Activated gamma-delta T cell (primary cell): ENCODE measurements at regions not wholly inside any gene's neighbourhood (a gene's known extent, or its start where the extent isn't known, plus 50 kb on each side); places are given as distances from the start of the nearest gene placed in this dataset.
A peak's percentile ranks its signal among the peaks of the same experiment; 100 is the strongest.
"Not testable (repeated sequence)": the region's sequence is repeated elsewhere in the genome, so short reads cannot be mapped to it uniquely, and the experiment has no call there.

Experiments used
- DNase-seq: peaks from one replicate; lab custom pipeline; 2025; lab: John Stamatoyannopoulos, UW

GRCh38 chr9:97248252-97248651, 59.2 kb upstream of the CCDC180 start:
- DNase-seq: not testable (repeated sequence)

- no peak for DNase-seq
Measured at GRCh38 chr9:97243606-97244005, 63.9 kb upstream of the CCDC180 start.

GRCh38 chr9:97241430-97241829, 66.0 kb upstream of the CCDC180 start:
- not testable (repeated sequence) for DNase-seq

- DNase-seq: peak; percentile 47
Measured at GRCh38 chr9:97237951-97238889, 69.2 kb upstream of the CCDC180 start.

- DNase-seq: no peak
Measured at GRCh38 chr9:97237311-97237786, 70.1 kb upstream of the CCDC180 start.

- DNase-seq: not testable (repeated sequence)
Measured at GRCh38 chr9:97233009-97233400, 74.5 kb upstream of the CCDC180 start.

GRCh38 chr9:97232060-97233008, 75.1 kb upstream of the CCDC180 start:
- DNase-seq: not testable (repeated sequence)

GRCh38 chr9:97222393-97222792, 85.1 kb upstream of the CCDC180 start:
- not testable (repeated sequence) for DNase-seq

- peak; percentile 44 for DNase-seq
Measured at GRCh38 chr9:97221478-97222355, 85.7 kb upstream of the CCDC180 start.

GRCh38 chr9:97220894-97221477, 86.5 kb upstream of the CCDC180 start:
- DNase-seq: no peak

- DNase-seq: not testable (repeated sequence)
Measured at GRCh38 chr9:97220396-97220795, 87.1 kb upstream of the CCDC180 start.

- DNase-seq: not testable (repeated sequence)
Measured at GRCh38 chr9:97219443-97220140, 87.9 kb upstream of the CCDC180 start.

GRCh38 chr9:97215127-97215526, 92.3 kb upstream of the CCDC180 start:
- DNase-seq: not testable (repeated sequence)

GRCh38 chr9:97214556-97214955, 92.9 kb upstream of the CCDC180 start:
- not testable (repeated sequence) for DNase-seq

GRCh38 chr9:97199683-97200082, 107.8 kb upstream of the CCDC180 start:
- DNase-seq: not testable (repeated sequence)

GRCh38 chr9:97193767-97194166, 113.7 kb upstream of the CCDC180 start:
- not testable (repeated sequence) for DNase-seq

GRCh38 chr9:97188545-97188944, 118.9 kb upstream of the CCDC180 start:
- DNase-seq: no peak

GRCh38 chr9:97187706-97188105, 119.8 kb upstream of the CCDC180 start:
- DNase-seq: not testable (repeated sequence)

GRCh38 chr9:97186493-97186892, 121.0 kb upstream of the CCDC180 start:
- DNase-seq: no peak

GRCh38 chr9:97182532-97182931, 124.9 kb upstream of the CCDC180 start:
- not testable (repeated sequence) for DNase-seq
